Endodermal cell (in vitro differentiated cells): ENCODE measurements at regions not wholly inside any gene's neighbourhood (a gene's known extent, or its start where the extent isn't known, plus 50 kb on each side); places are given as distances from the start of the nearest gene placed in this dataset.

ENCODE experiments used
- DNase-seq: peaks from one replicate; pipeline ENCODE4 v3.0.0-alpha.2; 2017
- H3K27ac ChIP-seq: 2 replicates; pipeline ENCODE4 v1.5.1; 2013; ENCODE audit warnings: mild to moderate bottlenecking, low read depth, low read length, moderate library complexity
- H3K27me3 ChIP-seq: 2 replicates; pipeline ENCODE4 v1.6.1; 2013; ENCODE audit warnings: mild to moderate bottlenecking, low read length, moderate library complexity; ENCODE audit not compliant: insufficient read depth, control insufficient read depth, poor library complexity, severe bottlenecking
- H3K36me3 ChIP-seq: 2 replicates; pipeline ENCODE4 v1.7.0; 2013; ENCODE audit warnings: mild to moderate bottlenecking, low read length, moderate library complexity; ENCODE audit not compliant: control insufficient read depth, insufficient read depth
- H3K4me1 ChIP-seq: one replicate; pipeline ENCODE4 v1.7.0; 2013; ENCODE audit warnings: low read length; ENCODE audit not compliant: control insufficient read depth, insufficient read depth
- H3K4me3 ChIP-seq: 2 replicates; pipeline ENCODE4 v1.5.1; 2013; ENCODE audit warnings: mild to moderate bottlenecking, low read length, moderate library complexity
- H3K9ac ChIP-seq: 2 replicates; pipeline ENCODE4 v1.6.1; 2013; ENCODE audit warnings: mild to moderate bottlenecking, low read length, moderate library complexity; ENCODE audit not compliant: poor library complexity, severe bottlenecking; ENCODE audit errors: extremely low read depth
- H3K9me3 ChIP-seq: 2 replicates; pipeline ENCODE4 v1.6.1; 2013; ENCODE audit warnings: mild to moderate bottlenecking, low read length, moderate library complexity; ENCODE audit not compliant: control insufficient read depth
- H3K27ac Mint-ChIP-seq: 2 replicates; pipeline ENCODE4 v1.8.0; 2020; ENCODE audit warnings: mixed read lengths
- H3K27me3 Mint-ChIP-seq: 2 replicates; pipeline ENCODE4 v1.8.0; 2021; ENCODE audit warnings: mild to moderate bottlenecking, mixed read lengths; ENCODE audit not compliant: insufficient read depth
- H3K36me3 Mint-ChIP-seq: 2 replicates; pipeline ENCODE4 v1.8.0; 2020; ENCODE audit warnings: low read depth, mixed read lengths
- H3K4me1 Mint-ChIP-seq: 2 replicates; pipeline ENCODE4 v1.8.0; 2020; ENCODE audit warnings: mixed read lengths
- H3K4me3 Mint-ChIP-seq: 2 replicates; pipeline ENCODE4 v1.8.0; 2020; ENCODE audit warnings: mild to moderate bottlenecking, moderate library complexity, mixed read lengths
- H3K9me3 Mint-ChIP-seq: 2 replicates; pipeline ENCODE4 v1.8.0; 2020; ENCODE audit warnings: mild to moderate bottlenecking, mixed read lengths
- CTCF ChIP-seq: fragments of 200-600 bp; sonication (generic); conservative IDR thresholded peaks from 2 replicates; pipeline ENCODE4 v1.5.0; 2021; ENCODE audit warnings: antibody characterized with exemption, mild to moderate bottlenecking
- WGBS, 2 experiments: methylation state at CpG; one replicate each; pipeline versions ENCODE4 v1.1.5 to v1.1.7; 2013; ENCODE audit warnings: missing lambda C conversion rate in 2 of 2, mixed read lengths in 1 of 2; ENCODE audit not compliant: insufficient coverage in 1 of 2, insufficient read length in 1 of 2; 5-methylcytosine and 5-hydroxymethylcytosine counted together

- Histone ChIP-seq H3K9me3 (no peaks in the 10 kb centered on the region), H3K27ac (no peak overlapping the region), H3K4me3 (no peak overlapping the region), H3K4me1 (no peaks in the 10 kb centered on the region), H3K36me3 (no peaks in the 10 kb centered on the region), H3K27me3 (no peaks in the 10 kb centered on the region), H3K9ac (no peak overlapping the region)
- WGBS, 2 experiments, result 80 to 90% methylated on average over 1 to 7 of the region's 7 CpGs
- no peak for DNase-seq
- no peaks in the 10 kb centered on the region for H3K36me3 Mint-ChIP-seq
- H3K27ac Mint-ChIP-seq, result no peak overlapping the region
- no peaks in the 10 kb centered on the region for H3K27me3 Mint-ChIP-seq
- no peak overlapping the region for H3K4me3 Mint-ChIP-seq
- no peaks in the 10 kb centered on the region for H3K4me1 Mint-ChIP-seq
- no peaks in the 10 kb centered on the region for H3K9me3 Mint-ChIP-seq
- TF ChIP-seq CTCF, result no peak
These were observed 887.9 kb downstream of the DCDC2C start for GRCh38 chr2:4591261-4591660.

- no peak overlapping the region for H3K27ac ChIP-seq
- Mint-ChIP-seq H3K27me3 (no peaks in the 10 kb centered on the region), H3K9me3 (no peaks in the 10 kb centered on the region), H3K4me1 (no peaks in the 10 kb centered on the region), H3K27ac (no peak overlapping the region), H3K4me3 (no peak overlapping the region), H3K36me3 (no peaks in the 10 kb centered on the region)
- H3K4me3 ChIP-seq, result no peak overlapping the region
- no peaks in the 10 kb centered on the region for H3K27me3 ChIP-seq
- 85% methylated on average over 2 of the region's 3 CpGs; no CpG with 5 or more reads in 1 of the 2 experiments for WGBS, 2 experiments
- H3K4me1 ChIP-seq, result no peaks in the 10 kb centered on the region
- no peak for TF ChIP-seq CTCF
- no peaks in the 10 kb centered on the region for H3K36me3 ChIP-seq
- no peak for DNase-seq
- H3K9ac ChIP-seq, result no peak overlapping the region
- no peaks in the 10 kb centered on the region for H3K9me3 ChIP-seq
These were observed 894.0 kb downstream of the DCDC2C start for GRCh38 chr2:4597400-4597799.

- no peak overlapping the region for H3K4me3 Mint-ChIP-seq
- H3K36me3 Mint-ChIP-seq, result no peaks in the 10 kb centered on the region
- peaks cover 5% of the 10 kb centered on the region for H3K4me1 Mint-ChIP-seq
- DNase-seq, result peak; percentile 65
- Histone ChIP-seq H3K4me3 (no peak overlapping the region), H3K9ac (no peak overlapping the region), H3K4me1 (no peaks in the 10 kb centered on the region), H3K9me3 (peaks cover 14% of the 10 kb centered on the region), H3K36me3 (no peaks in the 10 kb centered on the region), H3K27ac (no peak overlapping the region), H3K27me3 (no peaks in the 10 kb centered on the region)
- no peaks in the 10 kb centered on the region for H3K27me3 Mint-ChIP-seq
- WGBS, 2 experiments, result 80 to 100% methylated on average over 1 of the region's 1 CpG
- peak; percentile 68 for TF ChIP-seq CTCF
- no peak overlapping the region for H3K27ac Mint-ChIP-seq
- H3K9me3 Mint-ChIP-seq, result no peaks in the 10 kb centered on the region
These were observed 901.4 kb downstream of the DCDC2C start for GRCh38 chr2:4604767-4605166.
